ENCODE measurements at regions not wholly inside any gene's neighbourhood (a gene's known extent, or its start where the extent isn't known, plus 50 kb on each side); places are given as distances from the start of the nearest gene placed in this dataset.

GRCh38 chr22:27293721-27294445, 507.7 kb downstream of the MN1 start:
- Histone ChIP-seq H3K23ac (ENCODE audit: insufficient read length) (no peak overlapping the region), H2BK15ac (ENCODE audit: low read length) (no peak overlapping the region), H3K18ac (ENCODE audit: extremely low read depth, low read length) (no peak overlapping the region), H3K4me1 (replicated peaks in 1 of 4; ENCODE audit: control insufficient read depth in 3 of 4, insufficient read depth in 4 of 4, low read length in 3 of 4) (peaks cover 0 to 10% (median 5%) of the 10 kb centered on the region in 4 experiments; a peak in 4 of 7 replicates), H3K14ac (ENCODE audit: insufficient read length) (no peak overlapping the region), H3K27ac (ENCODE audit: low read depth, low read length) (no peak overlapping the region), H2BK5ac (ENCODE audit: low read depth, low read length) (no peak overlapping the region), H4K8ac (ENCODE audit: extremely low read depth, insufficient read depth, low read length) (no peak overlapping the region), H3K79me1 (ENCODE audit: low read depth, low read length) (no peaks in the 10 kb centered on the region), H4K20me1 (replicated peaks in 1 of 2; ENCODE audit: control insufficient read depth in 1 of 2, insufficient read depth in 2 of 2, low read length in 2 of 2) (no peaks in the 10 kb centered on the region), H3K4me2 (ENCODE audit: insufficient read depth in 1 of 2, low read depth in 2 of 2, low read length in 2 of 2) (no peak overlapping the region), H3K9ac (replicated peaks in 1 of 4; ENCODE audit: extremely low read depth in 1 of 4, low read depth in 3 of 4, low read length in 3 of 4) (no peak overlapping the region), H3K56ac (replicated peaks; ENCODE audit: insufficient read length, low read depth, low read length) (no peak overlapping the region), H3K27me3 (replicated peaks in 1 of 4; ENCODE audit: control insufficient read depth in 3 of 4, extremely low read depth in 1 of 4, insufficient read depth in 3 of 4, low read length in 3 of 4) (no peaks in the 10 kb centered on the region), H2BK20ac (ENCODE audit: low read length) (no peak overlapping the region), H3K23me2 (ENCODE audit: low read depth, low read length) (peaks cover 5% of the 10 kb centered on the region; the same call in 1 of the 2 replicates), H2BK12ac (ENCODE audit: low read depth, low read length) (no peak overlapping the region), H3K4ac (replicated peaks; ENCODE audit: insufficient read length, low read depth, low read length) (no peak overlapping the region), H2AFZ (ENCODE audit: low read length) (no peak overlapping the region), H4K91ac (replicated peaks; ENCODE audit: insufficient read length, low read length) (no peak overlapping the region), H3K9me3 (ENCODE audit: insufficient read depth in 2 of 2, low read depth in 1 of 2, low read length in 1 of 2) (no peaks in the 10 kb centered on the region), H3K4me3 (ENCODE audit: extremely low read depth in 1 of 4, insufficient read depth in 2 of 4, low read depth in 3 of 4, low read length in 4 of 4) (no peak overlapping the region), H3K36me3 (ENCODE audit: control insufficient read depth in 2 of 4, insufficient read depth in 4 of 4, low read length in 3 of 4) (no peaks in the 10 kb centered on the region), H2BK120ac (replicated peaks; ENCODE audit: low read depth, low read length) (no peak overlapping the region), H3K79me2 (ENCODE audit: control insufficient read depth in 1 of 2, insufficient read depth in 2 of 2, low read length in 2 of 2) (no peaks in the 10 kb centered on the region), H2AK5ac (ENCODE audit: low read depth, low read length) (no peak overlapping the region), H4K5ac (ENCODE audit: insufficient read length, low read depth, low read length) (no peak overlapping the region)
- FAIRE-seq (no peak), DNase-seq (ENCODE audit: low read depth in 1 of 2, low spot score in 2 of 2) (no peak)
- POLR2A ChIA-PET (ENCODE audit: partially characterized antibody) = interaction anchor here (1.3 kb wide), 1 partner anchor 12 kb away, joined by 4 read pairs; no protein-coding TSS in a partner anchor
- CTCF ChIA-PET (ENCODE audit: partially characterized antibody) = interaction anchor here (0.7 to 1.6 kb wide), 3 partner anchors 37 to 346 kb away, joined by 3 to 4 read pairs (median 3); no protein-coding TSS in a partner anchor
- 87% methylated on average over 12 of the region's 12 CpGs; no CpG with 5 or more reads in 1 of the 2 experiments for whole genome bisulfite sequencing, 2 experiments (ENCODE audit: extremely low coverage in 1 of 2, insufficient coverage in 1 of 2, insufficient read length in 1 of 2, insufficient replicate concordance in 2 of 2, low coverage in 1 of 2, low lambda C conversion rate in 2 of 2, missing lambda C conversion rate in 1 of 2)
- TF ChIP-seq SP4 (IDR thresholded peaks at IDR 0.05; ENCODE audit: low read length) = no peak
- no peak for TF ChIP-seq TAF1 (IDR thresholded peaks at IDR 0.05; ENCODE audit: low read depth, low read length)
- TF ChIP-seq NANOG (IDR thresholded peaks at IDR 0.05; ENCODE audit: insufficient read depth, low read depth, low read length, poor library complexity, severe bottlenecking) = no peak
- TF ChIP-seq SAP30 (IDR thresholded peaks at IDR 0.05; ENCODE audit: insufficient read depth, insufficient replicate concordance, low read length) = no peak
- no peak for TF ChIP-seq ATF2 (IDR thresholded peaks at IDR 0.05; ENCODE audit: low read length)
- no peak for TF ChIP-seq RXRA (IDR thresholded peaks at IDR 0.05; ENCODE audit: insufficient read depth, low read depth, low read length)
- TF ChIP-seq KDM5A (IDR thresholded peaks at IDR 0.05; ENCODE audit: low read length) = no peak
- no peak for TF ChIP-seq MAX (IDR thresholded peaks at IDR 0.05)
- TF ChIP-seq TEAD4 (IDR thresholded peaks at IDR 0.05; ENCODE audit: low read depth, low read length) = no peak
- TF ChIP-seq CREB1 (IDR thresholded peaks at IDR 0.05) = no peak
- TF ChIP-seq YY1 (IDR thresholded peaks at IDR 0.05; ENCODE audit: low read depth, low read length) = no peak
- TF ChIP-seq RFX5 (IDR thresholded peaks at IDR 0.05; ENCODE audit: borderline replicate concordance, low read depth, low read length) = no peak

Measured in H1 (cell line).